HCT116 (cell line): ENCODE measurements at regions not wholly inside any gene's neighbourhood (a gene's known extent, or its start where the extent isn't known, plus 50 kb on each side); places are given as distances from the start of the nearest gene placed in this dataset.

Experiments
- ATAC-seq: fragments of 200-7000 bp; cut with Tn5 transposase; 2 replicates; pipeline ENCODE4 v1.9.1; 2020; ENCODE audit warnings: mild to moderate bottlenecking, moderate library complexity
- BruUV-seq: library from RNA; stranded (reverse); fragments of 400-500 nt; replicated peaks from 2 replicates; lab custom pipeline; 2021; lab: Mats Ljungman, UMichigan
- CTCF ChIA-PET: fragments of 300-600 bp; sonication (Branson Sonifier 250); formaldehyde crosslinking; loops from one replicate; lab custom pipeline; 2021; ENCODE audit warnings: antibody characterized with exemption; lab: Charles Lee
- POLR2A ChIA-PET: fragments of 300-600, 350-600 bp; sonication (Branson Sonifier 250); formaldehyde crosslinking; loops from one replicate; lab custom pipeline; 2021; ENCODE audit warnings: antibody characterized with exemption; lab: Charles Lee
- RAD21 ChIA-PET, 2 experiments: fragments of 300-600 bp; sonication (Branson Sonifier 250); formaldehyde crosslinking; loops; one replicate each; lab custom pipeline; 2023; ENCODE audit warnings: low total read pairs in 2 of 2; ENCODE audit not compliant: uncharacterized antibody in 2 of 2, unreplicated experiment in 2 of 2, low non-redundant PET in 1 of 2; lab: Charles Lee
- DNase-seq: peaks from one replicate; pipeline ENCODE4 v3.0.0-alpha.2; 2010; ENCODE audit warnings: low read depth, low spot score
- H2AFZ ChIP-seq: fragments of 200-600 bp; shearing (Covaris generic), sonication (generic); 2 replicates; pipeline ENCODE4 v1.6.1; 2017; ENCODE audit warnings: low read depth, mixed run types, mixed read lengths, antibody characterized with exemption, low read length; ENCODE audit not compliant: poor library complexity, severe bottlenecking
- H3K27ac ChIP-seq: 2 replicates; pipeline ENCODE4 v1.5.1; 2012; ENCODE audit warnings: low read depth, low read length
- H3K27me3 ChIP-seq: fragments of 200-600 bp; sonication (generic); 2 replicates; pipeline ENCODE4 v1.6.1; 2016; ENCODE audit warnings: mixed run types, low read length, mixed read lengths; ENCODE audit not compliant: insufficient read depth
- H3K36me3 ChIP-seq, 2 experiments: fragments of 200-500 bp in 1 of 2; fragments of 200-600 bp in 1 of 2; sonication (Bioruptor generic) in 1 of 2; sonication (generic) in 1 of 2; 2 replicates each; pipeline versions ENCODE4 v1.5.1 to v1.6.1; 2014 to 2016; ENCODE audit warnings: low read length in 2 of 2, inconsistent platforms in 1 of 2, mixed read lengths in 1 of 2, mixed run types in 1 of 2; ENCODE audit not compliant: insufficient read depth in 2 of 2, control insufficient read depth in 1 of 2
- H3K4me1 ChIP-seq, 2 experiments: fragments of 200-600 bp in 1 of 2; sonication (generic) in 1 of 2; 2 replicates each; pipeline versions ENCODE4 v1.5.1 to v1.6.1; 2012 to 2017; ENCODE audit warnings: low read length in 2 of 2, inconsistent platforms in 1 of 2, mild to moderate bottlenecking in 1 of 2, mixed read lengths in 1 of 2, mixed run types in 1 of 2, moderate library complexity in 1 of 2; ENCODE audit not compliant: insufficient read depth in 2 of 2, control insufficient read depth in 1 of 2
- H3K4me2 ChIP-seq: fragments of 200-600 bp; sonication (generic); 2 replicates; pipeline ENCODE4 v1.6.1; 2017; ENCODE audit warnings: mixed run types, low read length, mixed read lengths
- H3K4me3 ChIP-seq, 2 experiments: fragments of 200-600 bp in 1 of 2; sonication (generic) in 1 of 2; replicated peaks in 1 of 2; 2 replicates each; pipeline ENCODE4 v1.5.1; 2011 to 2016; ENCODE audit warnings: low read length in 2 of 2, control low read depth in 1 of 2, low read depth in 1 of 2, mild to moderate bottlenecking in 1 of 2, mixed read lengths in 1 of 2, mixed run types in 1 of 2
- H3K79me2 ChIP-seq: fragments of 200-600 bp; sonication (generic); 2 replicates; pipeline ENCODE4 v1.6.1; 2017; ENCODE audit warnings: mild to moderate bottlenecking, mixed run types, low read length, moderate library complexity, mixed read lengths; ENCODE audit not compliant: insufficient read depth
- H3K9ac ChIP-seq: fragments of 200-600 bp; sonication (generic); 2 replicates; pipeline ENCODE4 v1.6.1; 2016; ENCODE audit warnings: low read length, mixed read lengths
- H3K9me2 ChIP-seq: fragments of 200-600 bp; sonication (generic), shearing (Covaris generic); 2 replicates; pipeline ENCODE4 v1.6.1; 2017; ENCODE audit warnings: mixed run types, mild to moderate bottlenecking, moderate library complexity; ENCODE audit not compliant: insufficient read depth
- H3K9me3 ChIP-seq, 2 experiments: fragments of 200-500 bp in 1 of 2; fragments of 200-600 bp in 1 of 2; sonication (Bioruptor generic) in 1 of 2; sonication (generic) in 1 of 2; 2 replicates each; pipeline ENCODE4 v1.6.1; 2014 to 2017; ENCODE audit warnings: low read length in 2 of 2, mixed read lengths in 2 of 2, inconsistent platforms in 1 of 2, low read depth in 1 of 2, mild to moderate bottlenecking in 1 of 2, mixed run types in 1 of 2, moderate library complexity in 1 of 2; ENCODE audit not compliant: control insufficient read depth in 1 of 2, insufficient read depth in 1 of 2
- H4K20me1 ChIP-seq: fragments of 200-600 bp; sonication (generic), shearing (Covaris generic); 2 replicates; pipeline ENCODE4 v1.6.1; 2017; ENCODE audit warnings: mixed run types, mild to moderate bottlenecking, moderate library complexity; ENCODE audit not compliant: insufficient read depth
- ATF3 ChIP-seq: IDR thresholded peaks from 2 replicates; pipeline ENCODE4 v1.6.1; 2012
- CEBPB ChIP-seq: IDR thresholded peaks from 2 replicates; pipeline ENCODE4 v1.6.1; 2012; ENCODE audit warnings: low read depth
- CTCF ChIP-seq, 3 experiments: fragments of 200-600 bp in 1 of 3; sonication (generic) in 1 of 3; IDR thresholded peaks in 2 of 3; conservative IDR thresholded peaks in 1 of 3; 2 replicates each; pipeline ENCODE4 v1.5.1; 2012 to 2017; ENCODE audit warnings: low read depth in 2 of 3, low read length in 2 of 3, antibody characterized with exemption in 1 of 3, borderline replicate concordance in 1 of 3, control low read depth in 1 of 3, mild to moderate bottlenecking in 1 of 3, mixed read lengths in 1 of 3, mixed run types in 1 of 3, moderate library complexity in 1 of 3; ENCODE audit not compliant: insufficient read depth in 1 of 3
- EGR1 ChIP-seq: IDR thresholded peaks from 2 replicates; pipeline ENCODE4 v1.6.1; 2012; ENCODE audit warnings: low read depth
- EZH2 ChIP-seq: fragments of 200-600 bp; sonication (generic); IDR thresholded peaks from 2 replicates; pipeline ENCODE4 v1.6.1; 2017; ENCODE audit warnings: antibody characterized with exemption, mixed run types
- EZH2phosphoT487 ChIP-seq: fragments of 200-600 bp; IDR thresholded peaks from 2 replicates; pipeline ENCODE4 v1.6.1; 2018; ENCODE audit warnings: antibody characterized with exemption, borderline replicate concordance
- FOSL1 ChIP-seq: IDR thresholded peaks from 2 replicates; pipeline ENCODE4 v1.6.1; 2012; ENCODE audit warnings: low read depth
- JUND ChIP-seq: IDR thresholded peaks from 2 replicates; pipeline ENCODE4 v1.6.1; 2012
- POLR2A ChIP-seq: IDR thresholded peaks from 2 replicates; pipeline ENCODE4 v1.7.0; 2011; ENCODE audit warnings: borderline replicate concordance; ENCODE audit not compliant: insufficient read depth, insufficient read length; ENCODE audit errors: extremely low read depth
- POLR2AphosphoS5 ChIP-seq: IDR thresholded peaks from 2 replicates; pipeline ENCODE4 v1.6.1; 2011; ENCODE audit warnings: mild to moderate bottlenecking, low read depth, low read length, moderate library complexity
- RAD21 ChIP-seq: IDR thresholded peaks from 2 replicates; pipeline ENCODE4 v1.6.1; 2012; ENCODE audit warnings: low read depth, mild to moderate bottlenecking
- REST ChIP-seq: IDR thresholded peaks from 2 replicates; pipeline ENCODE4 v1.6.1; 2012; ENCODE audit warnings: low read depth
- SIN3A ChIP-seq: IDR thresholded peaks from 2 replicates; pipeline ENCODE4 v1.6.1; 2012; ENCODE audit warnings: low read depth
- SP1 ChIP-seq: IDR thresholded peaks from 2 replicates; pipeline ENCODE4 v1.6.1; 2012; ENCODE audit warnings: low read depth
- SRF ChIP-seq: IDR thresholded peaks from 2 replicates; pipeline ENCODE4 v1.6.1; 2012; ENCODE audit warnings: low read depth
- YY1 ChIP-seq: IDR thresholded peaks from 2 replicates; pipeline ENCODE4 v1.6.1; 2011; ENCODE audit warnings: low read length, low read depth, moderate library complexity, mild to moderate bottlenecking; ENCODE audit not compliant: insufficient replicate concordance; ENCODE audit errors: extremely low read depth
- ZFX ChIP-seq: fragments of 450-650 bp; IDR thresholded peaks from 2 replicates; pipeline ENCODE4 v1.6.1; 2017
- intact Hi-C: fragments of 100-400 bp; cut with micrococcal nuclease; formaldehyde crosslinking; loops from 2 replicates; pipeline ENCODE4 v1.10.0; 2022
- TF ChIP-seq, protein P1 (sequence below): IDR thresholded peaks from 2 replicates; pipeline ENCODE4 v1.6.1; 2012

DNA sequence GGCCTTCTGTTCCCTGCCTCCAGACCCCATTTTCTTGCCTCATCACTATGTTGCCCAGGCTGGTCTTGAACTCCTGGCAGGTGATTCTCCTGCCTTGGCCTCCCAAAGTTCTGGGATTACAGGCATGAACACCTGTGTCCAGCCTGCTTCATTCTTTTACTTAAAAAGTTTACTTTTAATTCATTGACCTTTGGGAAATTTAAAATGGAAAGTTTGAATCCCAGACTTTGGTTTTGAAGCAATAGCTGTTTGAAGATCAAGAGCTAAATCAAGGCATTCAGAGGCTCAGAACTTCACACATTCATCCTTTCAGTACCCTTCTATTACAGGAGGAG lies 79.3 kb upstream of the SESTD1 start:
- Histone ChIP-seq H3K9me2 (no peaks in the 10 kb centered on the region), H4K20me1 (no peaks in the 10 kb centered on the region), H3K36me3 (no peaks in the 10 kb centered on the region), H3K9me3 (no peaks in the 10 kb centered on the region), H2AFZ (peak overlapping the region; percentile 69), H3K4me2 (no peak overlapping the region), H3K4me3 (no peak overlapping the region), H3K79me2 (no peaks in the 10 kb centered on the region), H3K27ac (no peak overlapping the region), H3K27me3 (no peaks in the 10 kb centered on the region), H3K4me1 (peaks cover 7 to 11% of the 10 kb centered on the region in 2 experiments; a peak in 2 of 4 replicates), H3K9ac (no peak overlapping the region)
- intact Hi-C loops = no loop called here
- ChIA-PET CTCF (interaction anchor here (0.8 kb wide), 2 partner anchors 10 to 125 kb away, joined by 3 read pairs; no protein-coding TSS in a partner anchor), RAD21 (no interaction called here), POLR2A (no interaction called here)
- BruUV-seq = no TSS peak
- TF ChIP-seq YY1 = no peak
- no peak for TF ChIP-seq ATF3
- TF ChIP-seq SIN3A = no peak
- TF ChIP-seq JUND = no peak
- no peak for TF ChIP-seq ZFX
- TF ChIP-seq REST = no peak
- TF ChIP-seq EZH2 = no peak
- TF ChIP-seq, protein P1, sequence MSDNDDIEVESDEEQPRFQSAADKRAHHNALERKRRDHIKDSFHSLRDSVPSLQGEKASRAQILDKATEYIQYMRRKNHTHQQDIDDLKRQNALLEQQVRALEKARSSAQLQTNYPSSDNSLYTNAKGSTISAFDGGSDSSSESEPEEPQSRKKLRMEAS = no peak
- no peak for TF ChIP-seq SP1
- TF ChIP-seq CEBPB = no peak
- TF ChIP-seq EZH2phosphoT487 = no peak
- no peak for TF ChIP-seq POLR2A
- TF ChIP-seq CTCF (IDR thresholded peaks at IDR 0.05 in 2 of 3, conservative IDR thresholded peaks at IDR 0.05 in 1 of 3; ENCODE audit: borderline replicate concordance in 1 of 3, insufficient read depth in 1 of 3, low read depth in 2 of 3, low read length in 2 of 3) = no peak
- TF ChIP-seq SRF = no peak
- TF ChIP-seq EGR1 = no peak
- no peak for TF ChIP-seq POLR2AphosphoS5
- no peak for TF ChIP-seq FOSL1
- TF ChIP-seq RAD21 = no peak
- ATAC-seq (no peak), DNase-seq (no peak)
